Esophagus mucosa (tissue), 1 donor: ENCODE measurements at regions not wholly inside any gene's neighbourhood (a gene's known extent, or its start where the extent isn't known, plus 50 kb on each side); places are given as distances from the start of the nearest gene placed in this dataset.

ENCODE experiments used
- ATAC-seq: fragments of 200-7000 bp; cut with Tn5 transposase; one replicate; pipeline ENCODE4 v1.9.1; 2020
- donor health status: DM: yes; HTN: yes; CAD: no.

DNA sequence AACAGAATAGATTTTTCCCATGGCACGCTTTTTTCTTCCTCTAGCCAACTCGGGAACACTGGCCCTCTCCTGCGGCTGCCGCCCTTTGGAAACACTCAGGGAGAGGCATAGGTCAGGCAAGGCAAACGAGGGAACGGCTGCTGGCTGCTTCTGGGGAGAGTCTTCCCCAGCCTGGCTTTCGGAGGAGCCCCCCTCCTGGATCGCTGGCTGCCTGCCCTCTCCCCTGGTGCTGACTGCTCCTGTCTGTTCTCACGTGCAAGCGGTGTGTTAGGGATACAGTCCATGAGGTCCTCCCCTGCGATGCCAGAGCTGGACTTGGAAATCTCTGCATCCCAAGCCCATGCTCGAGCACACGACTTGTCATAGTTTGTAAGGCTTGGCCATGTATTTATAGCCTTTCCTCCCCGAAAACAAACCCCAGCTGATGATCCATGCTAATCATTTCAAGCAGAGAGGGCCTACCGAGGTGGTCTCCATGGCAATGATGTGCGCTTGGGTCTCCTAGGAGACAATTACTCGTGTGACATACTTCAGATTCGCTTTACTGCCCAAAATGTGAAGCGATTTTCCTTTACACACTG, 315.6 kb upstream of the ATP10A start:
- no peak for ATAC-seq

DNA sequence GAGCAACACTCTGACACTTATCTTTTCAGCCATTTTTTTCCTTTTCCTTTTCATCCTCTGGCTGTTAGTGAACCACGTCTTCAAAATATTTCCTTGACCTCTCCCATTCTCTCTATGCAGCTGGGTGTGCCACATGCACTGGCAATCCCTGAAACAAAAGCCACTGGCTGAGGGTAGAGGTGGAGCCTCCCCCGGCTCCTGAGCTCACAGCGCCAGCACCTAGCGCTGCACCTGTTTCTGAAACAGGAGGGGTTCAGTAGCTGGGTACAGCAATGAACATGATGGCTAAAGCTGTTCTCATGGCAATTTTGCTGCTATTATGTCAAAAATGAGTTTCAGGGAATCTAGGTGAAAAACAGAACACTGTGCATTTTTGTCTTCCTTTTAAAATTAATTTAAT, 314.7 kb upstream of the ATP10A start:
- ATAC-seq, result no peak

DNA sequence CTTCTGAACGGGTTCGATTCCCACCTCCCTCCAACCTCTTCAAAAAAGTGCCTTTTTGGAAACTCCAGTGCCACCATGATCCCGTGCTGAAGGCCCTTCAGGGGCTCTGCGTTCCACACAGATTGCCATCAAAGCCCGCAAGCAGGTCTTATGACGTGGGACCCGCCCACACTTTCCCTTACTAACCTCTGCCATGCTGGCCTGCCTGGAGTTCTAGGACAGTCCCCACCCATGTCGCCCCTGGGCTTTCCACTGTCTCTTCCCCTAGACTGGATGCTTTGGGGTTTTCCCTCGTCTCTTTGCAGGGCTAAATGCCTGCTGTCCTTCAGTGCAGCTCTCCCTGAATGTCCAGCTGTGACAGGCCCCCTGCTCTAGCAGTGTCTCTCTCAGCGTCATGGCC, 313.7 kb upstream of the ATP10A start:
- no peak for ATAC-seq

DNA sequence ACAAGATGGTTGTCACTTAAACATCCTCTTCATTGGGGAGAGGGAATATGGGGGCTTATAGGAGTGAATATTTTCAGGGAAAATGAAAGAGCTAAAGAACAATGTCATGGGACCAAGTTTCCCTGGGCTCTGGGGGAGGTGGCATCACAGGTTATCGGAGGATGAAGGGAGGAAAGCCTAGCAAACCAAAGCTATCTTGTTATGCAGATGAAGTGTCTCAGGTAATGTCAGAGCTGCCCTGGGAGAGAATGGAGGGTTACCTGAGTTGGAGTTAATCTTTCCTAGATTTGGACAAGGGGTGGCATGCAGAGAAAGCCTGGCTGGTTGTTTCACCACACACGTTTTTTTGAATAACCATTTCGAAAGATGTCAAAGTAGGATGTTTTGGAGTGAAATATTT, 308.1 kb upstream of the ATP10A start:
- ATAC-seq, result no peak

DNA sequence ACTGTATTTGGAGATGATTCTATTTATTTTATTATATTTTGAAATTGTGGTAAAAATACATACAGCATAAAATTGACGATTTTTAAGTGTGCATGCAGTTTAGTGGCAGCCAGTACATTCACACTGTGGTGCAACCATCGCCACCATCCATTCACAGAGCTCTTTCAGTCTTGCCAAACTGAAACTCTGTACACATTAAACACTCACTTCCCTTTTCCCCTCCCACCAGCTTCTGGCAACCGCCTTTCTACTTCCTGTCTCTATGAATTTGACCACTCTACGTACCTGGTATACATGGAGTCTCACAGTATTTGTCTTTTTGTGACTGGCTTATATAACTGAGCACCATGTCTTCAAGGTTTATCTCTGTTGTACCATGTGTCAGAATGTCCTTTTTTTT, 303.3 kb upstream of the ATP10A start:
- no peak for ATAC-seq

DNA sequence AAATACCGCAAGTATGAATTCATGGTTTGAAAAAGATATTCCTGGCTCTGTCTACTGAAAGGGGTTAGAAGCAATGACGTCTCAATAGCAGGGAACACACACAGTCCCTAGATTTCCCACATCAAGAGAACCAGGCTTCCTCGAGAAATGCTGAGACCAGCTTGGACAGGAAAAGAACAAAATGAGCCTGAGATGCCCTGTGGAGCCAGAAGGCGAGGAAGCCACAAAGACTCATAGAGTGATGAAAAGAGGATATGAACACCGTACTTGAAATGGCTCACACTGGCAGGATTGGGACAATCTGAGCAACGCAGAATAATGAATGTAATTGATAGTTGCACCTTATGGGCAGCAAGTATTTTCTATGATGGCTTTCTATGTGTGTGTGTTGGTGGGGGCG, 302.4 kb upstream of the ATP10A start:
- no peak for ATAC-seq

DNA sequence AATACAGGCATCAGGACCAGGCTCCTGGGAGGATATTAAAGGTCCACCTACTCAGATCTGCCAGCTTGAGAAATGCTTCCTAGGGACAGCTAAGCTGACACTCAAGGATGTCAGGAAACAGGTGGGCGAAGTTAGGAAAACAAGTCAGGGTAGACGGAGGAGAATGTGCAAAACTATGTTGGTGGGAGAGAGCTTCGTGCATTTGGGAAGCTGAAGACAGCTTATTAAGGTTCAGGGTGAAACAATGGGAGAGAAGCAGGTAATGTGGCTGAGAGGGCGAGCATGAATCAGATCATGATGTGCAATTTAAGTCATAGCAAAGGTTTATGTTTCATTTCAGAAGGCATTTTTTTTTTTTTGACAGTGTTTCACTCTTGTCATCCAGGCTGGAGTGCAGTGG, 297.2 kb upstream of the ATP10A start:
- no peak for ATAC-seq

DNA sequence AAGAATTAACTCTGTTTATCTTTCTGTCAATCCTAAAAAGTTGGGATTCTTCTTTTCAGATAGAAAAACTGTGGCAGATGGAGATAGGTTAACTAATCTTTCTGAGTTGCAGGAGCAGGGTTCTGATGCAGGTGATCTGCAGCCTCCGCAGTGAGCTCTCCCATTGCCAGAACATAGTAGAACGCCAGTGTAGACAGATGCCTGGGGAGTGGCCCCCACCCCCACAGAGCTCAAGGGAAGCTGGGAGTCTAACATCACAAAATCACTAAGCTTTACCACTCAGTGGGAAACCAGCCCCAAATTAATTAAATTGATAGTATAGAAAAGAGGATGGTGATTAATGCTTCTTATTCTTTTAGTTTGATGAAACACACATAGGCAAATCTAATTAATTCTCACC, 295.0 kb upstream of the ATP10A start:
- ATAC-seq, result no peak

DNA sequence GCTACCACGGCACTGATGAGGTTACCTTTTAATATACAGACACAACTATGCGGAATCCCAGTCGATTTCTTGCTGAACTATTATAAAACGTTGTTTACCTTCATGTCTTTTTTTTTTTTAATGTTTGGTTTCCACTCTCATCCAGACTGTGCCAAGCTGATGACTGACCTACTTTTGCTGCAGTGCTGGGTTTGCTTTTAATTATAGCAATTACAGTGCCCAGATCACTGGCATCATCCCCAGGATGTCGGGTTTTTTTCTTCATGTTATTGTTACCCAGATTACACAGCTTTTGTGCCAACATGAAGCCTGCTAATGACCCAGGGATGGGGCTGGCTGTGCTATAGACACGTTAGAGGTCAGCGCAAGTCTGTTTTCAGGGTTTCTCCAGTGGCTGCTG, 294.0 kb upstream of the ATP10A start:
- ATAC-seq, result no peak

DNA sequence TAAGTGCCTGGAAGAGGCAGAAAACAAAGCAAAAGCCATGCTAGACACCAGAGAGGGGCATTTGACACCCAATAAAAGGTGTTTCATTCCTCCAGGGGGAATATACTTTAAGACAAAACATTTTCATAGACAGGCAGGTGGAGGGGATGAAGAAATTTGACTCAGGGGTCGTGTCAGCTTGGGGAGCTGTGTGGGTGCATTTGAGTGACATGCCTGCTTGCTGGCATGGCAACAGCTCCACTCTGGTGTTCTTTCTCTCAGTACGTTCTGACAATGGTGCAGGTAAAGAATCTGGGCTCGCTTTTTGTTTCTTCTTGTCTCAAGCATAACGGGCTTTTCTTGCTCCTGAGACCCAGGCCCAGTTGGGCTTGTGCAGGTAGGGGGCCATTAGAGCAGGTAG, 292.9 kb upstream of the ATP10A start:
- no peak for ATAC-seq

DNA sequence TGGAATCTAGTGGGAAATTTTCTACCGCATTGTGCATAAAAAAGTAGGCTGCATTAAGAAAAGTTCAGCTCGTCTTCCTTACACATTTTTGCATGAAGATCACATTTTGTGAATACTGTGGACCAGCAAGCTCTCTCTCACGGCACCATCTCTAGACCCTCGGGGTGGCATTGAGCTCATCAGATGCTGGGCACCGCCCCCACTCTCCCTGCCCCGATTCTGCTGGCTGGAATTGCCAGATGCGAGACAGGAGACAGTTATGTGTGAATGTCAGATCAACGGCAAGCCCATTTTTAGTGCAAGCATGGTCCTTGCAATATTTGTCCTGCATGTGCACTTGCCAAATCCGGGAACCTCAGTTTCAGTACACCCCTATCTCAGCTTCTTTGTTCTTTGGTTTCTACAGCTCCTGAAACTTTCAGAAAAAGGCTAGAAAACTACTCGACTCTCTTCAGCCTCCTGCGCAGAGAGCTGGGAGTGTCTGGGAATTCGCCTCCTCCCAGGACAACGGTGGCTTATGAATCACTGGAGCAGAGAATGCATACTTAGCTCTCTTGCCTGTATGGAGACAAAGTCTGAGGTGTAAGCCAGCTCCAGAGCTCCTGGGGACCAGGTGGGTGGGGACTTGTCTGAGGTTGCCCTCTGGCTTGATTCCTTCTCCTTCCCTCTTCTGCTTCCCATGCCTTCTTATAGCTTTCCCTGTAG, 285.2 kb upstream of the ATP10A start:
- no peak for ATAC-seq

DNA sequence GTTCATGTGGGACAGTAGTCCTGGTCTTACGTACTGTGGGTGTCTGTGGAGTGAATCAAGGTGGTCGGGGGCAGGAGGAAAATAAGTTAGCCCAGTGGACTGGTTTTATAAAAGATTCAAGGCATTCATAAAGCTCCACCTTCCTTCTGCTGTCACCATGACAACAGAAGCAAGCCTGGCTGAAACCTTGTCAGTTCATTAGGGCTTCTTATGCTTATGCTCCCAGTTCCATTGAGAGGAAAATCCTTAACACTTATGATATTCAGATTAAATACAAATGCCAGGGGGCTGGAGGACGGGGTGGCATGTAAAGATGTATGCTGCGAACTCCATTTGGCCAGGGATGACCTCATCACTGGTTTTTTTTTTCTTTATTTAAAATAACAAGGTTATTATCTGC, 283.1 kb upstream of the ATP10A start:
- ATAC-seq, result no peak

DNA sequence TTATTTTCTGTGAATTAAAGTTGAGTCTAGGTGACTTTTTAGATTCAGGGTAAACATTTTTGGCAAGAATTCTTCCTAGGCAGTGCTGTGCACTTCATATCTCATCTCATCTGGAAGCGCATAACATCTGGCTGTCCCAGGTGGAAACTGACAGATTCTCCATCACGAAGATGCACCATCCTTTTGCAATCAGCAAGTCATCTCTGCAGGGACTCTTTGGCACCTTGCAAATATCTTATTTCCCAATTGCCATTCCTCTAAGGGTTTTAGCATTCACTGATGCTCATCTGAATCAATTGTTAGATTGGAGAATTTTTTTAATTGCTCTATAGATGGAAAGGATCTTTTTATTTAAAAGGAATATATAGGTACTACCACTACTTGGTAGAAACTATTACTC, 282.7 kb upstream of the ATP10A start:
- ATAC-seq, result no peak

DNA sequence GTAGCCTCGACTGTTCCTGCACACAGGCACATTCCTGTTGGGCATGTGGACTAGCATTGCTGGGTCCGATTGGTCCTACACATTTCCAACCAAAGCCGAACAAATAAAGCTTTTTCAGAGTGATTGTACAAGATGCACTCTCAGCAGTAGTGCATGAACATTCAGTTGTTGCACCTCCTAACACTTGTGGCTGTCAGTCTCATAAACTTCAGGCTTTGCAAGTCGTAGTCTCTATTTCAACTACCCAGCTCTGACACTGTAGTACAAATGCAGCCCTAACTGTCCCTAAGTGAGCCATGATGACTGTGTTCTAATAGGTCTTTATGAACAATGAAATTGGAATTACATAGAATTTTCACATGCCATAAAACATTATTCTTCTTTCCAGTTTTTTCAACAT, 281.7 kb upstream of the ATP10A start:
- no peak for ATAC-seq

DNA sequence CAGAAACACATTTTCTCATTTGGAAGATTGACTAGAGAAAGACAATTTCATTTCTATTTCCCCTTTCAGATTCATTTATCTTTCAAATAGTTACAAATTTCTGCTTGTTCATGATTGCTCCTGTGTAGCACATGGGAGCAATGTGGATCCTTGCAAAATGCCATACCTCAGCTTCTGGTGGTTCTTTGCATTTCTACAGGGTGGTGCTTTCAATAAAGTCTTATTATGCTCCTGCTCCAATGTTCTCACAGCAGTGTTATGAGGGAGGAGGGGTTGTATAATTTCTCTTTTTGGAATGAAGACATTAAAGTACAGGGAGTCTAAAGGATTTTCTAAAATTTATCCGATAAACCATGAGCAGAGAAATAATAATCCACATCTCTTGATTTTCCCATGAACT, 280.1 kb upstream of the ATP10A start:
- ATAC-seq, result no peak

DNA sequence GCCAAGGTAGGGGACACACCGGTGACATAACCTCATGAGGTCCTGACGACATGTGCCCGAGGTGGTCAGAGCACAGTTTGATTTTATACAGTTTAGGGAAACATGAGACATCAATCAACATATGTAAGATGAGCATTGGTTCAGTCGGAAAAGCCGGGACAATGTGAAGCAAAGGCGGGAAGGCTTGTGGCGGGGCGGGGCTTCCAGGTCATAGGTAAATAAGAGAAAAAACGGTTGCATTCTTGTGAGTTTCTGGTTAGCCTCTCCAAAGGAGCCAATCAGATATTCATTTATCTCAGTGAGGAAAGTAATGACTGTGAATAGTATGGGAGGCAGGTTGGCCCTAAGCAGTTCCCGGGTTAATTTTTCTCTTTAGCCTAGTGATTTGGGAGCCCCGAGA, 271.7 kb upstream of the ATP10A start:
- ATAC-seq, result no peak

DNA sequence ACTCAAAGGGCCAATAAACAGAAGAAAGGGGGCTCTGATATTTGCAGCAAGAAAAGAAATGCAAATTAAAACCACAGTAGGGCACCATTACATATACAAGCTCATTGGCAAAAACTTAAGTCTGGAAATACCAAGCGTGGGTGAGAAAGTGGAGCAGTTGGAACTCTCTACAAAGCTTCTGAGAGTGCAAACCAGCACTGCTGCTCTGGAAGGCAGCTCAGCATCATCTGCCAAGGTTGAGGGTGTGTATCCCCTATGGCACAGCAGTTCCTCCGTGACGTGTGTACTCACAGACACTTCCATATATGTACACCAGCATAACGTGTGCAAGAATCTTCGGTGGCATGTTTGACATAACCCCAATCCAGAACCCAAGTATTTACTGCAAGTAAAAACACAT, 271.0 kb upstream of the ATP10A start:
- no peak for ATAC-seq

DNA sequence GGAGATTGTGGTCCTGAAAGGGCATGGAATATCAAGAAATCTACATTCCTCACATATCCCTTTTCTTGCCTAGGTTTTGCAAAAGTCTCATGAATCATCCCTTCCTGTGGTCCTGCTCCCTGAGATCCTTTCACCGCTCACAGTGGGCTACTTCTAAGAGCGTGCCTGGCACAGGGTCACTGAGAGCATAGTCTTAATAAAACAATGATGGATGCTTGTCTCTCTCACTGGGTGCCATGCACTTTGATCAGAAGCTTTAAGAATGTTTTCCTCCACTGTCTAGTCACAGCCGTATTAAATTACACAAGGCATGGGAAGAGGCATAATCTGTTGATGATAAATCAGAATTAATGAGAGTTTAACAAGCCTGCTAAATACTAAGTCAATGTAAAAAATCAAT, 269.7 kb upstream of the ATP10A start:
- no peak for ATAC-seq

DNA sequence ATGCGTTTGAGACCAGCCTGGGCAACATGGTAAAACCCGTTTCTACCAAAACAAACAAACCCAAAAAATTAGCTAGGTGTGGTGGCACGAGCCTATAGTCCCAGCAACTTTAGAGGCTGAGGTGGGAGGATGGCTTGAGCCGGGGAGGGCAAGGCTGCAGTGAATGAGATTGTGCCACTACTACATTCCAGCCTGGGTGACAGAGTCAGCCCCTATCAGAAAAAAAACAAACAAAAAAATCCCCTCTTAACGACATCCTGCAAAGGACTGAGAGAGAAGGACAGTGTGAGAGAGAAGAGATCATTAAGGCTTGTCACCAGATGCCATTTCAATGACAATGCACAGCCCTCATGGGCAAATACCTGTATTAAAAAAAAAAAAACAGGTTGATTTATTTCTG, 266.7 kb upstream of the ATP10A start:
- no peak for ATAC-seq

DNA sequence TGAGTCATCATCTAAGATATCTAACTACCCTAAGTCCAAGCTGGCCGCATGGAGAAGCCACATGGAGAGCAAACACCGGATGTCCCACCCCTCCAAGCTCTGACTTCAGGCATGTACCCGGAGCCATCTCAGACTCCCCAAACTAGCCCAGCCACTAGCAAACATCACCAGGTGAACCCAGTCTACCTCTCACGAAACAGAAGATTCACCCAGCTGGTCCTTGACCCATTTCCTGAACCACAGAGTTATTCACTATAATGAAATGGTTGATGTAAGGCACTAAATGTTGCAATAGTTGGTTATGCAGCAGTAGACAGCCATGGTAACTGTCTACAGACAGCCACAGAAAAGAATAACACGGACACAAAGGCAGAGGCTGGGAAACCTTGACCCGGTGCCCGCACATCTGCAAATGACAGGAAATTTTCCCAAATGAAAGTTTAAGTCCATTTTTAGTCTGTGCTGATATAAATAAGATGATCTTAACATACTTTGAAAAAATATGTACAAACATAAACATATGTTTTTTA, 265.5 kb upstream of the ATP10A start:
- ATAC-seq, result no peak

DNA sequence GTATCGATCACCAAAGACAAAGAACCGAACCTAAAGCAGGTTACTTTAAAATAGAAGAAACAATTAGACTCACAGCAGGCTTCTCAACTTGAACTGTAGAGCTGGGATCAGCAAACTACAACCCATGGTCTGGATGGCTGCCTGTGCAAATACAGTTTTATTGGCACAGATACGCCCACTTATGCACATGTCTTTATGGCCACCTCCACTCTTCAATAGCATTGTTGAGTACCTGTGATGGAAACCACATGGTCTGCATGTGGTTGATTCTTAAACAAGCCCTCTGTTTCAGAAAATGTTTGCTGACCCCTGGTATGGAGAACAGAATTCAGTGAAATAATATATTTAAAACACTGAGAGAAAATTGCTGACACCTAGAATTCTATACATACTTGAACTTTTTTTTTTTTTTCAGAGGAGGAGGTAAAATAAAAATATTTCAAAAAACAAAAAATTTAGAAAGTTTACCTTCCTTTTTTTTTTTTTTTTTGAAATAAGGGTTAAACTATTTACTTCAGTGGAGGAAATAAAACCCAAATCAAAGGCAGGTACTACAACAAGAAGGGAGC, 263.8 kb upstream of the ATP10A start:
- ATAC-seq, result no peak

DNA sequence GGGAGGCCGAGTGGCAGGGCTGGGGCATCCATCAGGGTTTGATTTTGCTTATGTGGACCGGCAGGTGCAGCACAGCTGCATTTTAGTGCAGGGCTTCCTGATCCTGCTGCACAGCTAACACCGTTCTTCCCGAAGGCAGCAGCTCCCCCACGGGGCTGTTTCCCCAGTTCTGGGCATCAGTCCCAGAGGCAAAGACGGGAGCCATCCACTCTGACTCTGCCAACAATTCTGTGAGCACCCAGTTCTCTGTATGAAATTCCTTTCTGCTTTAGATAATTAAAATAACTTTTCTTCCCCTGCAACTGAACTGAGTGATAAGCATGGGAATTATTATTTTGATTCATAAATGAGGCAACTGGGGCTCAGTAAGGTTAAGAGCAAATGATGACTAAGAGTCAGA, 262.9 kb upstream of the ATP10A start:
- ATAC-seq, result no peak

DNA sequence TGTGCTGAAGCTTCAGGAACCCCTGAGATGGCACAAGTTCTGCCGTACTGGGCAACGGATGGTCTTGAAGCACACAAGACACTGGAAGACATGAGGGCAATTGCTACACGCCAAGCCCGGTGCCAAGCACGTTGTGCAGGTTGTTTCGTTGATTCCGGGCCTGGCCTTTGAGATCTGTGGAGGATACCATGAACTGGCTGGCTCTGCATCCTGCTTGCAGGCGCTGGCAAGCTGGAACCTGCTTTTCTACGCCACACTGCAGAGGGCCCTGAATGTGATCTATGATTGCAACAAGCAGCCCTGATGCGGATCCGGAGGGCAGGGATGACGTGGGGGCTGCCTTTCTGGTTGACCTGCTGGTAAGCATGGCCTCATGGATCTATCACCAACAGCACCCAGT, 262.5 kb upstream of the ATP10A start:
- no peak for ATAC-seq

DNA sequence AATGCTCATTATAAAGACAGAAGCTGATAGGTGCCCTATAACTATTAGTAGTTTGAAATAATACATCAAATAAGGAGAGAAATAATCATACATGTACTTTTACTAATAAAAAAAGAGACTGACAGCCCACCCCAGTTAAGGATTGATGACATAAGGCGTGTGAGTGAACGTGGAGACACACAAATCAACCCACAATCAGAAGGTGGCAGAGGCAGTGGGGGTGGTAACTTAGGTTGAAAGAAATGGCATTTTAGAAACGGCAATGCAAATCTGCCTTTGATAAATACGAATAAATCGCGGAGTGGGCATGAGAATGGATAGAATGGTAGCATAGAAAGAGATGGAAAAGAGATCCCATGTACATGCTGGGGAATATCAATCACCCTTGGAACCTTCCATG, 256.2 kb upstream of the ATP10A start:
- no peak for ATAC-seq
